HG03175 (cell line): ENCODE measurements at regions not wholly inside any gene's neighbourhood (a gene's known extent, or its start where the extent isn't known, plus 50 kb on each side); places are given as distances from the start of the nearest gene placed in this dataset.
"Not testable (repeated sequence)": the region's sequence is repeated elsewhere in the genome, so short reads cannot be mapped to it uniquely, and the experiment has no call there.

Experiments used
- ATAC-seq: cut with Tn5 transposase; IDR thresholded peaks from one replicate; pipeline ENCODE4 v1.9.1; 2021; ENCODE audit warnings: mild to moderate bottlenecking, moderate library complexity; ENCODE audit not compliant: unreplicated experiment

DNA sequence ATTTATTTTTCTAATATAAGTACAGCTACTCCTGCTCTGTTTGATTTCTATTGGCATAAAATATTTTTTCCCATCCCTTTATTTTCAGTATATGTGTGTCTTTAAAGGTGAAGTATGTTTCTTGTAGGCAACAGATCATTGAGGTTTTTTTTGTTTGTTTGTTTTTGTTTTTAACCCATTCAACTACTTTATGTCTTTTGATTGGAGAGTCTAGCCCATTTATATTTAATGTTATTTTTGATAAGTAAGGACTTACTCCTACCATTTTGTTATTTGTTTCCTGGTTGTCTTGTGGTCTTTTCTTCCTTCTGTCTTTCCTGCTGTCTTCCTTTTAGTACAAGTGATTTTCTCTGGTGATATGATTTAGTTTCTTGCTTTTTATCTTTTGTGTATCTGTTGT is 285.1 kb upstream of the PROX1 start:
- no peak for ATAC-seq

DNA sequence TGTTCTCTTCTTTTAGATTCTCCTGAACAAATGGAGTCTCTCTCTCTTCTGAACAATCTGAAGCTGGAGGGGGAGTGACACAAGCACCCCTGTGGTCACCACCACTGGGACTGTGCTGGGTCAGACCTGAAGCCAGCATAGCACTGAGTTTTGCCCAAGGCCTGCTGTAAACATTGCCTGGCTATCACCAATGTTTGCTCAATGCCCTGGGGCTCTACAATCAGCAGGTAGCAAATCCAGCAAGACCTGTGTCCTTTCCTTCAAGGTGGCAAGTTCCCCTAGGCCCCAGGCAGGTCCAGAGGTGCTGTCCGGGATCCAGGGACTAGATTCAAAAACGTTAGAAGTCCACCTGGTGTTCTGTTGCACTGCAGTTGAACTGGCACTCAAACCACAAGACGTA is 282.8 kb upstream of the PROX1 start:
- no peak for ATAC-seq

DNA sequence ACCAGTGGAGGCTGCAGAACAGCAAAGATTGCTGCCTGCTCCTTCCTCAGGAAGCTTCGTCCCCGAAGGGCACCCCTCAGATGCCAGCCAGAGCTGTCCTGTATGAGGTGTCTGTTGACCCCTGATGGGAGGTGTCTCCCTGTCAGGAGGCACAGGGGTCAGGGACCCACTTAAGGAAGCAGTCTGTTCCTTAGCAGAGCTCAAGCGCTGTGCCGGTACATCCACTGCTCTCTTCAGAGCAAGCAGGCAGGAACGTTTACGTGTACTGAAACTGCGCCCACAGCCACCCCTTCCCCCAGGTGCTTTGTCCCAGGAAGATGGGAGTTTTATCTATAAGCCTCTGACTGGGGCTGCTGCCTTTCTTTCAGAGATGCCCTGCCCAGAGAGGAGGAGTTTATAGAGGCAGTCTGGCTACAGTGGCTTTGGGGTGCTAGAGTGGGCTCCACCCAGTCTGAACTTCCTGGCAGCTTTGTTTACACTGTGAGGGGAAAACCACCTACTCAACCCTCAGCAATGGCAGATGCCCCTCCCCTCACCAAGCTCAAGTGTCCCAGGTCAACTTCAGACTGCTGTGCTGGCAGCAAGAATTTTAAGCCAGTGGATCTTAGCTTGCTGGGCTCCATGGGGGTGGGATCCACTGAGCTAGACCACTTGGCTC is 275.8 kb upstream of the PROX1 start:
- not testable (repeated sequence) for ATAC-seq

DNA sequence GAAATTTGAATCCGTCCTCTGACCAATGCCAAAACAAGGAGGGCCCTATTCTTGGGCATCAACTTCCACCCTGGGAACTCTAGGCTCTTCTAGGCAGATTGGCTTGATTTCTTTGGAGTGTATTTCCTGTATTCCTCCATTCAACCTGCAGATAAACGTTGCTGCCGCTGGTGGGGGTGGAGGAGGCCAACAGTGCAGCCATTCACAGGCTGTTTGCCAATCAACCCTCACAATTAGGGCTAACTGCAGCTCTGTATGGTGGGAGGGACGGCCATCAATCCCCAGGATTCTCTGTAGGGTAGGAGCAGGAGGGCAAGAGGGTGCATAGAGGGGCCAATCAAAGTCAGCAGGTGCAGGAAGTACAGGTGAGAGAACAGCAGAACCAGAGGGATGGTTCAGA is 273.1 kb upstream of the PROX1 start:
- ATAC-seq: no peak

DNA sequence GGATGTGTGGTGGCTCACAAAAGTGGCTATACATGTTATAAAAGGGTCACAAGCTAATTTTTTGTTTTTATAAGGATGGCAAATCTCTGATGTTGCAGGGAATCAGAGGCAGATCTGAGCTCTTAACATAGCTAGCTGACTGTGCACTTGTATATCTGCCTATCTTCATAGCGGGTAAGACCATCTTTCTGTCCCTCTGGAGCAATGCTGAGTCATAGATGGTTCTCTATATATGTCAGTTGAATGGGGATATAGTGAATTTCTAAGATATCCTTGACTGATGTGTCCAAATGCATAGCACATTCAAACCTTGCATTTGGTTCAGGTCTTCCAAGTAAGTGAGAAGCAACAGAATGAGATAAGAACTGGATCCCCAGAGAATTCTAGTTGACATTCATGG is 272.6 kb upstream of the PROX1 start:
- no peak for ATAC-seq

DNA sequence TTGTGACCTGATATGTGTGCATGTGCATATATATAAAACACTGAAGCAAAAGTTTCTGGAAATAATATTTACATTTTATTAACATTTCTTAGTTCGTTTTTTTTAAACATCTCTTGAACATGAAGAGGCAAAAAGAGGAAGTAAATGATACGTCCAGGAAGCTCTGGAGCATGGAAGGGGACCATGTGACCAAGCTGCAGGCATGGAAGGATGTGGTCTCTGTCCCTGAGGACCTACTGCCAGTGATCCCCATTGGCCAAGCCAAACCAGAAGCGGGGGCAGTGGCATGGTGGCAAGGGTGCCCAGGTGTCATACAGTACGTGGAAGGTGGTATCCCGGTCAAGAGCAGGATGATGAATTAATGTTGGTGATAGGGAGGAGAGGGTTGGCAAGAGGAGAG is 268.3 kb upstream of the PROX1 start:
- no peak for ATAC-seq

DNA sequence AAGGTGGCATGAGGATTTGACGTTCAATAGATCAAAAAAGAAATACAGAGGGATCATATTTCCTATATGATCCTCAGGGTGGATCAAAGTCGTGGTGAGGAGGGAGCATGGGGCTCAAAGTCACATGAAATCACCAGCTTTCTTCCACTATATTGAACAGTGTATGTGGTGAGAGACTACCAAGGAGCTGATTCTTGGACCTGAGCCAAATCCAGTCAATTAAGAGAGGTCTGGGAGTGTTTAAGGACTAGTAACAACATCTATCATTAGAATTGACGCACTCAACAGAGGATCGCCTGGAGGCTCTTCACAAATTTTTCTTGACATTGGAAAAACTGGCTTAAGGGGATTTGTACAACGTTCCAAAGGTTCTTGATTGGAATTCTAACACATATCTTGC is 267.7 kb upstream of the PROX1 start:
- no peak for ATAC-seq

DNA sequence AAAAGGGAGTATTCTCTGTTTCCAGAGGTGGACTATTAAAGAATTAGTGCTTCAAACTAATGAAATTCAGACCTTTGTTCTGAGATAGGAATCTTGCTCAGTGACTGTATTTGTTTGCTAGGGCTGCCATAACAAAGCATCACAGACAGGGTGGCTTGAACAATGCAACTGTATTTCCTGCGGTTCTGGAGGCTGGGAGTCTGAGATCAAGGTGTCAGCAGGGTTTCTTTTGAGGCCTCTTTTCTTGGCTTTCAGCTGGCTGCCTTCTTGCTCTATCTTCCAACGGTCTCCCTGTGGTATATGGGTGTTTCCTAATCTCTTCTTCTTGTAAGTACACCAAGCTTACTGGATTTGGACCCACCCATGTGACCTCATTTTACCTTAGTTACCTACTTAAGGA is 264.6 kb upstream of the PROX1 start:
- no peak for ATAC-seq

DNA sequence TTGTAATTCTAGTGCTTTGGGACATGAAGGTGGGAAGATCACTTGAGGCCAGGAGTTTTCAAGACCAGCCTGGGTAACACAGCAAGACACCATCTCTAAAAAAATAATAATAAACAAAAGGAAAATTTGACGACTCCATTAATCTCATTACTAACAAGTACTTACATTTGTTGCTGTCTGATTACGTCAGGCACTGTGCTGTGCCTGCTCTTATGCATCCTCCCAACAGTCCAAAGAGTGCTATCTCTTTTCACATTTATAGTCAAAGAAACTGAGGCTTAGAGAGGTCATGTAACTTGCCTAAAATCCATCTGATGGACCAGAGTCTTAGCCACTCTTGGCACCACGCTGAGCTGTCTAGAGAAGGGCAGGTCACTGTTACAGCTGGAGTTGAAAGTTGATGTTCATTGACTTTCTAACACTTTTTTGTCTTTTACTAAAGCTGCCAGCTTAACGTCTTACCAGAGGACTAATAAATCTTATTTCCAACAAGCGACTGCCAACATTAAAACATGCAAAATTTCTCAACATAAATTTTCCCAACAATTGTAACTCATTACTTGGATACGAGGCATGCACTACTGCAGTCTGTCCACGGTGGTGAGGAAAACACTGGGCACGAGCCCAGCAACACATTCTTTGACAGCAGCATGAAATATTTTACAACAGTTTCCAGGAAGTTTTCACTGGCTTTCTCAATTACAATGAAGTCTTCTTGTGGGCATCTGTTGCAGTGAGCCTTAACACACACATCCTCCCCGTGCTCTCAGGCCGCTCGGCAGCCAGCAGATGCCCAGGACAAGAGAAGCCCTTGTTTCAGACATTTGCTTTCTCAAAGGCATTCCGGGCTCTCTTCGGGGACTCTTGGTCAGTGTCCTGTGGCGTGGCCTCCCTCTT is 262.9 kb upstream of the PROX1 start:
- no peak for ATAC-seq

DNA sequence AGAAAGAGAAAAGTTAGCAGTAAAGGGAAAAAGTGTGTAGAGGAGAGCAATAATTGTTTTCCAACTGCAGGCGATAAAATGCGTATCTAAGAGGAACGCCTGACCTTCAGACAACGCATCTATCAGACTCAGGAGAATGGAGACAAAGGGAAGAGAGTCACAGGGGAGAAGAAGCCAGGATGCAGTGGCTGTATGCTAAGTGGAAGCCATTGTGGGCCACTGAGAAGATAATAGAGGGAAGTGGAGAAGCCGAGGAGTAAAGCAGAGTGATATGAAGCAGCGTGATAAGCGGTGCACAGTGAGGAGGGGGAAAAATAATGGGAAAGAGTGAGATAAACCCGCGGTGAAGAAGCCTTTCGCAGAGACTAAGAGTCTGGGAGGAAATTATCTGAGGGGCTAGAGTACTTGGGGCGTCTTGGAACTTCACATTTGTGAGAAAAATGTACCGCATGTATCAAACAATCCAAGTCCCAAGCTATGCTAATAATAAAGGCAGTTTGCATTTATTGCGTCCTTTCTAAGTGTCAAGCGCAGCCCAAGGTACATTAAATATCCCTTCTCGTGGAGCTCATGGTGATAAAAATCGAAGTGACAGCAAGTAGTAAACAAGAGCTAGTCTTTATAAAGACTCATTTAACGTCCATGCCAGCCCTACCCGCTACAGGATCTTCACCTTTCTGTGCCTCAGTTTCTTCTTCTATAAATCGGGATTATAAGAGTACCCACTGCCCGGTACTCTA is 259.8 kb upstream of the PROX1 start:
- no peak for ATAC-seq

DNA sequence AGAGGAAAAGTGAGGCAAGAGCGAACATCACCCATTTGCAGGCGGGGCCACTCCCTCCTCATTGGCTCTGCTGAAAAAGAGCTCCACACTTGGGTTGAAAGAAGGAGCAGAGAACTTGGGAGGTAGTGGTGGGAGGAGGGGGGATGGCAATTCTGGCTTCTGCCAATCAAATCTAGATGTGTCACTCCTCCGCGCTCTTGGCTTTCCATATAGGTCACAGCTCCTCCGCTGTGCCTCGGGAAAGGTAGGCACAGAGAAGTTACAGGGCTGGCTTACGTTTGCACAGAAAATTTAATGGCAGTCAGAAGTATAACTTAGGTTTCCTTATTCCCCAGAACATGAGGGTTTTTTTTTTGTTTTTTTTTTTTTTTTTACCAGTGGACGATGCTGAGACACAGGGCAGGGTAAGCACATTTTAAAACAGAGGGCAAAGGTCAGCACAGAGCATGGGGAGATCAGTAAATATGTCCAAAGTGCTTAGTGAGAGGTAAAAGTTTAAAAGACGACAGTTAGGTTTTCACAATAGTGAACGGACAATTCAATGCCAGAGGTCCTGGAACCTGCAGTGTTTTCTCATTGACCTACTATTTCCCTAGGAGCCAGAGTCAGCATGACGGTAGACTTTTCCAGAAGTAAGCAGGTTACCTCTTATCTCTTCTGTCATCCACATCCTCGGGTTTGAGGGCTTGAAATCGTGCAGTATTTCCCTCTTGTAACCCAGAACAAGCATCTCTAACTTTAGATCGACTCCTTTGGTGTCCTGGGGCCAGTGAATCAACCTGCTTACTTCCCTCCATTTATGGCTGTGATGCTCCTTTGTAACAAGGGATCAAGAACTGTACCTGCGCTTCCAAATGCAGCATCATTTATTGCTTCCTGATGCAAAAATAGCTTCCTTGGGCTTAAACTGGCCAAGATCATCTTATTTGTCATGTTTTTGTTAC is 258.9 kb upstream of the PROX1 start:
- no peak for ATAC-seq

DNA sequence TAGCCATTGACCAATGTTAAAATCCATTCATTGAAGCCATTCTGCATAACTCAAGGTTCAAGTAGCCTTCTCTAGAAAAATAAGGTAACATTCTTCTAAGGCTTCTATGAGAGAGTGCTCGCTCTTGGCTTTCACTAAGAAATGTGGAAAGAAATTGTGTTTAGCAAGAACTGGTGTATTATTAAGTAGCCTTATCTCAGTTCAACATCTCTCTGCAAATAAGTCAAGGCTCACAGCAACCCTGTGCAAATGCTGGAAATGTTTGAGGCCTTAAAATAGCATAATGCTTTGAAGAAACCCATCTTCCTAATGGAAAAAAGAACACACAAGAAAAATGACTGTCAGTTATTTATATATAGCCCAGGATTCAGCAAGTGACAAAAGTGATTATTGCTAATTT is 254.1 kb upstream of the PROX1 start:
- no peak for ATAC-seq

DNA sequence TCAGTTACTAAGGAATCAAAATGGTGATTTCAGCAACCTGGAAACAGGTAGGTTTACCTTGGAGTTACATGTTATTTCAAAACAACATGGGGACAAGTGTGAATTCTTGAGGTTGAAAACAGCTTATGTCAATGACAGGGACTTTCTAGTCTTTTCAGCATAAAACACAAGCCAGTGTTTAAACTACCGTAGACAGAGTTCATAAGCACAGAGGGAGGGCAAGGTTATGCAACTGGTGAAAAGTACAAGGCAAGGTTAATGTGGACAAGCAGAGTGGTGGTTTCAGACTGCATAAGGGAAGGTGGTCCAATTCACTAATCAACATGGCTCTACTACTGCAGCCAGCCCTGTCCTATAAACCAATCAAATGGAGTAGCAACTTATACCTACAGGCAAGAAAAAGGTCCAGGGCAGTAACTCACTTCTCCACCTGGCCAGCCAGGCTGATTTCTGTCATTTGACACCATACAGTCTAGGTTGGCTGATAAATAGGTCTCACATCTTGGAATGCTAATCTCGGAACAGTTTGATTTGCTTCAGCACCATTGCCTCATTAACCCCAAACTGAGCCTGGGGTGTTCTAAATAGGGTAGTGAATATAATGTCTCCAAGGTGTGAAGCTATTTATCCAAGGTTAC is 250.3 kb upstream of the PROX1 start:
- no peak for ATAC-seq

DNA sequence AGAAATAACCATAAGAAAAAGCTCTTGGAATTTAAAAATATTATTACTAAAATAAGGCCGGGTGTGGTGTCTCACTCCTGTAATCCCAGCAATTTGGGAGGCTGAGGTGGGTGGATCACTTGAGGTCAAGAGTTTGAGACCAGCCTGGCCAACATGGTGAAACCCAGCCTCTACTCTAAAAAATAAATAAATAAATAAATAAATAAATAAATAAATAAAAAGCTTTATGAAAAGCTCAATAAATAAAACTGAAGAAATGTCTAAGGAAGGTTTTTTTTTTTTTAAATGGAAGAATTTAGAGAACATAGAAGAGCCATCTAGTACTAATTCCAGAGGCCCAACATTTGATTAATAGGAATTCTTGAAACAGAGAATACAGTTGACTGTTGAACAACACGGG is 249.1 kb upstream of the PROX1 start:
- no peak for ATAC-seq

DNA sequence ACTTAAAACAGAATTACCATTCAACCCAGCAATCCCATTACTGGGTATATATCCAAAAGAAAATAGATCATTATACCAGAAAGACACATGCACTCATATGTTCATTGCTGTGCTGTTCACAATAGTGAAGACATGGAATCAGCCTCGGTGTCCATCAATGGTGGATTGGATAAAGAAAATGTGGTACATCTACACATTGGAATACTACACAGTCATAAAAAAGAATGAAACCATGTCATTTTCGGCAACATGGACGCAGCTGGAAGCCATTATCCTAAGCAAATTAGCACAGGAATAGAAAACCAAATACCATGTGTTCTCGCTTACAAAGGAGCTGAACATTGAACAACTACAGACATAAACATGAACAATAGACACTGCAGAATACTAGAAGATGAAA is 244.8 kb upstream of the PROX1 start:
- ATAC-seq: no peak

DNA sequence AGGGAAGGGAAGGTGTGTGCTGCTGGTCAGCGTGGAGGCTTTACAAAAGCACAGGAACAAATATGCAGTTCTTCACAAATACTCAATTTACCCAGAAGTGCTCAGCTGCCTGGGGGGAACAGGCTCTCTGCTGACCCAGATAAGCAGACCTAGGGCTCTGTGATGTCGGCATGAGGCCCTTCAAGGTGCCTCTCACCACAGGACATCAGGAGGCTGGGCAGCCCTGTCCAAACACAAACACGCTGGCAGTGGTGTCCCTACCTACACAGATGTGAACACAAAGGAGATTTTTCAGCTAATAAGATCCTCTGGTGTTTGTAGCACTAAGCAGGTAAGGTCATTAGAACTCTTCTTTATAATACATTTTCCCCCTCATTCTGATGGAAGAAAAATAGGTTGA is 243.0 kb upstream of the PROX1 start:
- ATAC-seq: no peak

DNA sequence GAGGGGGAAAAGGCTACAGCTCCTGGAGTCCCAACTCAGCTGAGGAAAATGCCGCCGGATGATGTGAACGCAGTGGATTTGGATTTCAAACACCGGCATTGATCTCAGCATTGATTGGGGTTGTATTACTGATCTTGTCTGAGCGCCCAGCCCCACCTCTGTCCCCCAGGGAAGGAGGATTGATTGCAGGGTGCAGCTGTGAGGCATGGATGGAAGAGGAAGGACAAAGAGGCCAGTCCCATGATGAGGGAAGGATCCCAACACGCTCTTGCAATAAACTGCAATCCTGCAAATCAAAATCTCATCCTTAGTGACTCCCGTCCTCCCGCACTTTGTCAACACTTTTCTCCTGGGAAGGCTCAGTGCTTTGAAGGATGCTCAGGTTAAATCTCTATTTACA is 242.3 kb upstream of the PROX1 start:
- no peak for ATAC-seq

DNA sequence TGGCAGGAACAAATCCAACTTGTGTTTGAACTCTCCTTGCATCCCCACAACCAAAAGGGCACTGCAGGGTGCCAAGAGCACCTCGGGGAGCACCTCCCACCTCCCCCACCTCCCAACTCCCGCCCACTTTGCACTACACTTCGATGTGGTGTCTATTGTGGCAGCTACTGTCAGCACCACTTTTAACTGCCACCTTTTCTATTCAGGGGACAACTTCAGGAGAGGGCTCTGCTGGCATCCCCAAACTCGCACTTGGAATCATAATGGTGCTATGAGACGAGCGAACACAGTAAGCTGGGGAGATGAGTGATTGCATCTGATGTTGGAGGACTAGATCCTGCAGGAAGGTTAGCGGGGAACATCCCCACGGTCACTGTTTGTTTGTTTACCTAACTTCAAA is 238.2 kb upstream of the PROX1 start:
- no peak for ATAC-seq

DNA sequence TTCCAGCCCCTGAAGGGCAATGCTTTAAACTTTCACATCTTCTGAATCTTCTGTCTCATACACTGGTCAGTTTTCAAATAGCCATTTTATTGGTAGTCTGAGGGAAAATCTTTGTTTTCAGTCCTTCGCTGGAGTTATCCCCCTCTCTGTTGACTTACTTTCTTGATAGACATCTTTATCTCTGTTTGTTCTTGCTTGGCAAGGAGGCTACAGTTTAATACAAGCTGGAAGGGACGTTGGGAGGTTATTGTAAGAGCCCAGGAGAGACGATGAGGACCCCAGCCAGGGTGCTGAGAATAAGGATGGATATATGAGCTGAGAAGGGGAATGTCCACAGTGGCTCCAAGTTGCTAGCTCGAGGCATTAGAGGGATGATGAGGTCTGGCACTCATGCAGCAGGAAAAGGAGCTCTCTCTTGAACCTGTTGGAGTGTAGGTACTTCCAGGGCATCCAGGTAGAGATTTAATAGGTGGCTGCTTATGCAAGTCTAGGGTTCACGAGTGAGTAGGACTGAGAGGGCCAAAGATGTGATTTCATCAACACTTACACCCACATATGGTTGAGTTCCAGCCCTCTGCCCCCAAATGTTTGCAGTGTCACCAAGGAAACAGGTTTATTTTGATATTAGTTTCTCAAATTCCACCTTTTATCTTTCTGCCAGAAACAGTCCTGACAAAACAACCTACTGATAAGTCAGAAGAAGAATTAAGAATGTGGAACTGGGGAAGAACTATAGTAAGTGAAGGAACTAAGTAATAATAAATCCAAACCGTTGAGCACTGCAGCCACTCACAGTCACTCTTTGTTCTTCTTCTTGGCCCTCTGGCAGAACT is 237.3 kb upstream of the PROX1 start:
- no peak for ATAC-seq

DNA sequence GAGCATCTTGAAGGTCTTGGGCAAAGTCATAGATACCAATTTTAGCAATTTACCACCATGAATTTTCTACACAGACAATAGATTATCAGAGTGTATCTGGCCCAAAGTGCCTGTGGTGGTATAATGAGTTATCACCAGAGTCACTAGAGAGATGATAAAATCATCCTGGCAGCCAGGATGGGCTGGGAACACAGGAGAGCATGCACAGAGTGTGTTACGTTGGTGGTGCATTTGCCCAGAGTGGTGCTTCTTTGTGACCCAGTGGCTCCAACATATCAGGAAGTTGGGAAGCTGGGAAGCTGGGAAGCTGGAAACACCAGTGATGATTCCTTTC is 236.7 kb upstream of the PROX1 start:
- ATAC-seq: no peak
